Hepatocyte (in vitro differentiated cells): ENCODE measurements at regions not wholly inside any gene's neighbourhood (a gene's known extent, or its start where the extent isn't known, plus 50 kb on each side); places are given as distances from the start of the nearest gene placed in this dataset.

ENCODE experiments used
- EZH2phosphoT487 ChIP-seq: fragments of 200-600 bp; sonication (generic); IDR thresholded peaks from one replicate; pipeline ENCODE4 v1.6.1; 2018; ENCODE audit warnings: antibody characterized with exemption, mild to moderate bottlenecking, low read depth, moderate library complexity; ENCODE audit not compliant: unreplicated experiment, severe bottlenecking
- TF ChIP-seq, protein P1 (sequence below): fragments of 200-600 bp; sonication (generic); IDR thresholded peaks from 2 replicates; pipeline ENCODE4 v1.5.1; 2016; ENCODE audit warnings: antibody characterized with exemption, mild to moderate bottlenecking; ENCODE audit not compliant: poor library complexity

GRCh38 chr6:3546121-3546520 lies 89.3 kb upstream of the SLC22A23 start:
- TF ChIP-seq, protein P1, sequence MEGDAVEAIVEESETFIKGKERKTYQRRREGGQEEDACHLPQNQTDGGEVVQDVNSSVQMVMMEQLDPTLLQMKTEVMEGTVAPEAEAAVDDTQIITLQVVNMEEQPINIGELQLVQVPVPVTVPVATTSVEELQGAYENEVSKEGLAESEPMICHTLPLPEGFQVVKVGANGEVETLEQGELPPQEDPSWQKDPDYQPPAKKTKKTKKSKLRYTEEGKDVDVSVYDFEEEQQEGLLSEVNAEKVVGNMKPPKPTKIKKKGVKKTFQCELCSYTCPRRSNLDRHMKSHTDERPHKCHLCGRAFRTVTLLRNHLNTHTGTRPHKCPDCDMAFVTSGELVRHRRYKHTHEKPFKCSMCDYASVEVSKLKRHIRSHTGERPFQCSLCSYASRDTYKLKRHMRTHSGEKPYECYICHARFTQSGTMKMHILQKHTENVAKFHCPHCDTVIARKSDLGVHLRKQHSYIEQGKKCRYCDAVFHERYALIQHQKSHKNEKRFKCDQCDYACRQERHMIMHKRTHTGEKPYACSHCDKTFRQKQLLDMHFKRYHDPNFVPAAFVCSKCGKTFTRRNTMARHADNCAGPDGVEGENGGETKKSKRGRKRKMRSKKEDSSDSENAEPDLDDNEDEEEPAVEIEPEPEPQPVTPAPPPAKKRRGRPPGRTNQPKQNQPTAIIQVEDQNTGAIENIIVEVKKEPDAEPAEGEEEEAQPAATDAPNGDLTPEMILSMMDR = no peak
- no peak for TF ChIP-seq EZH2phosphoT487
